Glutamatergic neuron (in vitro differentiated cells): ENCODE measurements at regions not wholly inside any gene's neighbourhood (a gene's known extent, or its start where the extent isn't known, plus 50 kb on each side); places are given as distances from the start of the nearest gene placed in this dataset.

ENCODE experiments used
- DNase-seq: peaks from one replicate; pipeline ENCODE4 v3.0.0; 2022
- H3K27ac Mint-ChIP-seq: one replicate; pipeline ENCODE4 v1.8.0; 2020; ENCODE audit warnings: mild to moderate bottlenecking, mixed read lengths, inconsistent platforms; ENCODE audit not compliant: unreplicated experiment
- H3K27me3 Mint-ChIP-seq: one replicate; pipeline ENCODE4 v1.8.0; 2020; ENCODE audit warnings: mild to moderate bottlenecking, moderate library complexity, mixed read lengths, inconsistent platforms; ENCODE audit not compliant: unreplicated experiment
- H3K36me3 Mint-ChIP-seq: one replicate; pipeline ENCODE4 v1.8.0; 2020; ENCODE audit warnings: mild to moderate bottlenecking, mixed read lengths, inconsistent platforms; ENCODE audit not compliant: unreplicated experiment
- H3K4me1 Mint-ChIP-seq: one replicate; pipeline ENCODE4 v1.8.0; 2020; ENCODE audit warnings: mild to moderate bottlenecking, low read depth, mixed read lengths, inconsistent platforms; ENCODE audit not compliant: unreplicated experiment
- H3K4me3 Mint-ChIP-seq: one replicate; pipeline ENCODE4 v1.8.0; 2020; ENCODE audit warnings: mild to moderate bottlenecking, mixed read lengths, inconsistent platforms; ENCODE audit not compliant: unreplicated experiment
- H3K9me3 Mint-ChIP-seq: one replicate; pipeline ENCODE4 v1.8.0; 2020; ENCODE audit warnings: mild to moderate bottlenecking, moderate library complexity, mixed read lengths, inconsistent platforms; ENCODE audit not compliant: unreplicated experiment
- TF ChIP-seq, protein P1 (sequence below): fragments of 200-600 bp; sonication (generic); IDR thresholded peaks from one replicate; pipeline ENCODE4 v1.5.0; 2021; ENCODE audit not compliant: partially characterized antibody, unreplicated experiment

DNA sequence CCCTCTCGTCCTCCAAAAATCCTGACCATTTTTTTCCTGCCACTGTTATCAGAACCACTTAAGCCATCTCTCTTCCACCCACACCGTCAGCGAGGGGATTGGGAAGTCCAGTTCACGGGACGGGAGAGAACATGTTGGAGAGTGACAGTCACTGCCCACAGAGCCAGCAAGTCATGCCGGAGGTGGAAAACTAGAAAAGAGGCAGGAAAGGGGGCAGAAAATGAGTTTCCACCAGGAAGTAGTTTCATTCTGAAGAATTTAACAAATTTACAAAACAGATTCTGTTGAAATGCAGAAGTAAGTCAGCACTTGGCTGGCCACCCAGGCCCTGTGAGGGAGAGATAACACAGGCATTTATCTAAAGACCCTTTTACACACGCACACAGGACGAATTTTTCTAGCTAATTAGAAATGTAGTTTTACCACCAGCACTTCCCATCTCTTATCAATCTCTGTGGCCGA, 431.3 kb downstream of the TSN start:
- TF ChIP-seq, protein P1, sequence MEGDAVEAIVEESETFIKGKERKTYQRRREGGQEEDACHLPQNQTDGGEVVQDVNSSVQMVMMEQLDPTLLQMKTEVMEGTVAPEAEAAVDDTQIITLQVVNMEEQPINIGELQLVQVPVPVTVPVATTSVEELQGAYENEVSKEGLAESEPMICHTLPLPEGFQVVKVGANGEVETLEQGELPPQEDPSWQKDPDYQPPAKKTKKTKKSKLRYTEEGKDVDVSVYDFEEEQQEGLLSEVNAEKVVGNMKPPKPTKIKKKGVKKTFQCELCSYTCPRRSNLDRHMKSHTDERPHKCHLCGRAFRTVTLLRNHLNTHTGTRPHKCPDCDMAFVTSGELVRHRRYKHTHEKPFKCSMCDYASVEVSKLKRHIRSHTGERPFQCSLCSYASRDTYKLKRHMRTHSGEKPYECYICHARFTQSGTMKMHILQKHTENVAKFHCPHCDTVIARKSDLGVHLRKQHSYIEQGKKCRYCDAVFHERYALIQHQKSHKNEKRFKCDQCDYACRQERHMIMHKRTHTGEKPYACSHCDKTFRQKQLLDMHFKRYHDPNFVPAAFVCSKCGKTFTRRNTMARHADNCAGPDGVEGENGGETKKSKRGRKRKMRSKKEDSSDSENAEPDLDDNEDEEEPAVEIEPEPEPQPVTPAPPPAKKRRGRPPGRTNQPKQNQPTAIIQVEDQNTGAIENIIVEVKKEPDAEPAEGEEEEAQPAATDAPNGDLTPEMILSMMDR = no peak
- Mint-ChIP-seq H3K4me1 (no peaks in the 10 kb centered on the region), H3K27ac (no peak overlapping the region), H3K27me3 (no peaks in the 10 kb centered on the region), H3K9me3 (no peaks in the 10 kb centered on the region), H3K36me3 (peaks cover 6% of the 10 kb centered on the region), H3K4me3 (no peak overlapping the region)
- no peak for DNase-seq

DNA sequence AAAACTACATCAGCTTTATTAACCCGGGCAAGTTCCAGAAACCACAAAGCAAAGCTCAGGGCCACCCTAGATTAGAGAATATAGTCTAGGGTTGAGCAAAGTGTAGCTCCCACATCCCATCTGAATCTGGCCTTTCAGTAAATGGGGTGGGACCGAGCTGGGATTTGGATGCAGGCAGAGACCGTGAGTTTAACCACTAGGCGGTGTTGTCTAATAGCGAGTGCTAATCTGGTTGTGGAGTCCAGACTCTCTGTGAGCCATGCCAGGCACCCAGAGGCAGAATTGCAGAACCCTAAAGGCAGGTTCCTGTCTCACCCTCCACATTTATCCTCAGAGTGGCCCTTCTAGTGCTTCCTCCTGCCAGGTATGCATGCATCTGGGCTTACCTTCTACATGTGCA, 435.9 kb downstream of the TSN start:
- no peaks in the 10 kb centered on the region for H3K9me3 Mint-ChIP-seq
- no peaks in the 10 kb centered on the region for H3K4me1 Mint-ChIP-seq
- DNase-seq = peak; percentile 67
- no peak overlapping the region for H3K4me3 Mint-ChIP-seq
- TF ChIP-seq, protein P1 = peak; percentile 72
- H3K36me3 Mint-ChIP-seq = peaks cover 6% of the 10 kb centered on the region
- H3K27me3 Mint-ChIP-seq = peaks cover 2% of the 10 kb centered on the region
- no peak overlapping the region for H3K27ac Mint-ChIP-seq

DNA sequence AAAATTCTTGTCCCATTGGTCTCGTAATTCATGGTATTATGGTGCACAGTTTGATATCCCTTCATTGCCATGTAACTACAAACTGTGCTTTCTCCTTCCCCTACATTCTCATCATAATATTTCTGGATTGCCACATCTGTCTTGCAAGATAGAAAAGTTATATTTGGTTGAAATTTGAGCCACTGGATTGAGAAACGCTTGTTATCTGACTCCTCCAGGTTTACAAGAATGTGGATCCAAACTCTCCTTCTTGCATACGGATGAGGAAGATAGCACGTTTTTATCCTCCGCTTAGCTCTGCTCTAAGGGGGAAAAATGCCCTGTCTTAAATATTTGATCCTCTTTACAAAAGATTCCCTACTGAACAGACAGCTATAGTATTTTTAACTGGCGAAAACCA, 438.2 kb downstream of the TSN start:
- Mint-ChIP-seq H3K4me3 (no peak overlapping the region), H3K36me3 (no peaks in the 10 kb centered on the region), H3K9me3 (no peaks in the 10 kb centered on the region), H3K27me3 (peaks cover 2% of the 10 kb centered on the region), H3K4me1 (no peaks in the 10 kb centered on the region), H3K27ac (no peak overlapping the region)
- no peak for DNase-seq
- TF ChIP-seq, protein P1 = no peak

DNA sequence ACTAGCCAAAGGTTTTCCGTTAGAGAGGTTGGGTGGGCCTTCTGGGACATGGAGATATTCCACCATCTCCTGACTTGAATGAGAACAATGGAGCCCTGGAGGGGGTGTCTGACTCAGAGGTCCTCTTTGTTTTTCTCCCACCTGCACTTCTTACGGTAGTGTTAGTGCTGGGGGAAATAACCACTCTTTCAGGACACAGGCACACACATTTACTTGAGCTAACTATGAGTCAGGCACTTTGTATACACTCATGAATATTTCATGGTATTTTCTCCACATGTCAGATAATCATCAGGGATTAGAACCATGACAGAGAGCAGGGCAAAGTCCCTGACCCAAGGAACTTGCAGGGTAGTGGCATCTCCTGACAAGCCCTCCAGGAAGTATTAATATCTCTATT, 439.1 kb downstream of the TSN start:
- no peaks in the 10 kb centered on the region for H3K9me3 Mint-ChIP-seq
- H3K4me3 Mint-ChIP-seq = no peak overlapping the region
- no peak overlapping the region for H3K27ac Mint-ChIP-seq
- no peaks in the 10 kb centered on the region for H3K36me3 Mint-ChIP-seq
- H3K27me3 Mint-ChIP-seq = peaks cover 2% of the 10 kb centered on the region
- H3K4me1 Mint-ChIP-seq = no peaks in the 10 kb centered on the region
- no peak for DNase-seq
- TF ChIP-seq, protein P1 = no peak

DNA sequence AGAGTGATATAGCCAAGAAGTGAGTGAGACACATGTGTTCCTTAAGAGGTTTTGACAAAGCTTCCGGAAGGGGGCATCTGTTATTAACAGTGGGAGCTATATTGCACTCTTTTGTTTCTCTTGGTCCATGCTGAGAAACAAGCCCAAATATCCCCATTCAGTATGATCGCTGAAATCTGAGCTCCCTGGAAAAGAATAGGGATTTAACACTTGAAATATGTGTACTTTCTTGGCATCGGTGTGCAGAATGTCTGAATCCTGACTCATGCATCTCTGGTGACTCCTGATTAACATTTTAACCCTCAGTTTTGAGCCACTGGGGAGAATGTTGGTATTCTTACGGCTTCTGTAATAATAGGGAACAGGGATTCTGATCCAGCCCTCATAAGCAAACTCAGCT, 448.1 kb downstream of the TSN start:
- Mint-ChIP-seq H3K27ac (no peak overlapping the region), H3K27me3 (peaks cover 2% of the 10 kb centered on the region), H3K36me3 (no peaks in the 10 kb centered on the region), H3K9me3 (no peaks in the 10 kb centered on the region), H3K4me1 (peaks cover 11% of the 10 kb centered on the region), H3K4me3 (no peak overlapping the region)
- no peak for DNase-seq
- TF ChIP-seq, protein P1 = no peak
